ENCODE measurements at regions not wholly inside any gene's neighbourhood (a gene's known extent, or its start where the extent isn't known, plus 50 kb on each side); places are given as distances from the start of the nearest gene placed in this dataset.

GRCh38 chr13:22454586-22454985 lies 726.2 kb upstream of the SGCG start:
- Histone ChIP-seq H3K9me3 (replicated peaks; ENCODE audit: control insufficient read depth, insufficient read depth, low read length) (peaks cover 4% of the 10 kb centered on the region), H3K36me3 (ENCODE audit: control insufficient read depth in 2 of 2, extremely low read depth in 1 of 2, insufficient read depth in 2 of 2, low read length in 2 of 2) (no peaks in the 10 kb centered on the region), H3K4me3 (replicated peaks in 1 of 3; ENCODE audit: insufficient read depth in 1 of 3, low read depth in 1 of 3, low read length in 3 of 3) (no peak overlapping the region), H3K79me2 (ENCODE audit: control insufficient read depth, insufficient read depth, low read length) (no peaks in the 10 kb centered on the region), H3K27ac (ENCODE audit: insufficient read depth, low read depth, low read length) (no peak overlapping the region), H2AFZ (ENCODE audit: low read depth, low read length) (no peak overlapping the region), H3K27me3 (ENCODE audit: control insufficient read depth in 2 of 2, insufficient read depth in 2 of 2, low read length in 2 of 2) (no peaks in the 10 kb centered on the region), H3K9ac (replicated peaks; ENCODE audit: extremely low read depth, insufficient read depth, low read length) (no peak overlapping the region), H3K4me1 (ENCODE audit: control insufficient read depth, extremely low read depth, insufficient read depth, low read length) (no peaks in the 10 kb centered on the region), H3K4me2 (ENCODE audit: insufficient read depth, low read length) (no peak overlapping the region), H4K20me1 (replicated peaks; ENCODE audit: control insufficient read depth, extremely low read depth, insufficient read depth, low read length) (no peaks in the 10 kb centered on the region), H3K9me1 (replicated peaks; ENCODE audit: control insufficient read depth, extremely low read depth, insufficient read depth, low read length) (no peaks in the 10 kb centered on the region)
- TF ChIP-seq, protein P1, sequence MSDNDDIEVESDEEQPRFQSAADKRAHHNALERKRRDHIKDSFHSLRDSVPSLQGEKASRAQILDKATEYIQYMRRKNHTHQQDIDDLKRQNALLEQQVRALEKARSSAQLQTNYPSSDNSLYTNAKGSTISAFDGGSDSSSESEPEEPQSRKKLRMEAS (IDR thresholded peaks at IDR 0.05; ENCODE audit: insufficient read depth, insufficient read length) = no peak
- TF ChIP-seq JUN (IDR thresholded peaks at IDR 0.05; ENCODE audit: borderline replicate concordance, insufficient read depth, insufficient read length, low read depth) = no peak
- no peak for TF ChIP-seq EZH2 (IDR thresholded peaks at IDR 0.05; ENCODE audit: borderline replicate concordance, low read depth, low read length, severe bottlenecking)
- TF ChIP-seq FOS (IDR thresholded peaks at IDR 0.05; ENCODE audit: borderline replicate concordance, insufficient read depth, low read length) = no peak
- TF ChIP-seq CTCF (IDR thresholded peaks at IDR 0.05; ENCODE audit: extremely low read depth in 1 of 2, insufficient read depth in 1 of 2, low read depth in 1 of 2, low read length in 2 of 2) = no peak
- no peak for TF ChIP-seq POLR2AphosphoS5 (IDR thresholded peaks at IDR 0.05; ENCODE audit: insufficient read depth, low read depth, low read length)
- TF ChIP-seq GATA2 (IDR thresholded peaks at IDR 0.05; ENCODE audit: insufficient read depth, insufficient read length, low read depth, low read length) = no peak
- no peak for TF ChIP-seq MYC (IDR thresholded peaks at IDR 0.05; ENCODE audit: low read depth, low read length)
- no peak for TF ChIP-seq POLR2A (IDR thresholded peaks at IDR 0.05; ENCODE audit: low read depth, low read length)
- FAIRE-seq (no peak), DNase-seq (ENCODE audit: low read depth, low spot score) (no peak)
- intact Hi-C loops (cut with micrococcal nuclease) = no loop called here
- POLR2A ChIA-PET = no interaction called here
- CTCF ChIA-PET = no interaction called here
- BruUV-seq (replicated peaks) = no TSS peak
- dilution Hi-C loops (cut with MboI; ENCODE audit: extremely low pct_ligation_motif_present, low sequenced_read_pairs) = no loop called here

Measured in endothelial cell of umbilical vein (primary cell).